ENCODE measurements at regions not wholly inside any gene's neighbourhood (a gene's known extent, or its start where the extent isn't known, plus 50 kb on each side); places are given as distances from the start of the nearest gene placed in this dataset.

DNA sequence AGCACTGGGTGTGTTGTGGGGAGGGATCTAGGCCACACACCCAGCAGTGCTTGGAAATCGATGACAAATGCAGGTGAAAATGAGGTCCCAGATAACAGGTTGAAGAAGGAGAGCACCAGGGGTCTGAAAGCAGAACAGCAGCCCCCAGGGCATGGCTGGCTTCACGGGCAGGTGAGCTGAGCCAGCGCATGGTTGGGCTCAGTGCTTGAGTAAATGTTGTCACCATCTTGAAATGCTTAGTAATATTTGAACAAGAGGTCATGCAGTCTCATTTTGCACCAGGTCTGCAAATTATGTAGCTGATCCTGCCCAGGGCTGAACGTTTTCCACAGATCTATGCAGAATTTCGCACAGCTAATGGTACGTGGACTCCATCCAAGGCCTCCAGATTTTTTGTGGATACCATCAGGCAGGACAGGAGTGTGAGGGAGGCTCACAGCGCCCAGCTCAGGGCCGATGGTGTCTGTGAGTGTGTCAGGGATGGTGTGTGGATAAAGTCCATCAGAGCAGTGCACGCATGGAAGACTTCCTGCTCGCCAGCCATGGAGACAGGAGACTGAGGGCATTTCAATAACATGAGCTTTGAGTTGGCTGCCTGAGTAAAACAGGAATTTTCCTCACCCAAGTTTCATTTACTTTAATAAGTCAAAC is 53.1 kb upstream of the SNX9 start:
- DNase-seq (no peak), ATAC-seq (ENCODE audit: low read depth) (no peak)
- Mint-ChIP-seq H3K27ac (no peak overlapping the region), H3K4me3 (no peak overlapping the region), H3K4me1 (peaks cover 15% of the 10 kb centered on the region), H3K36me3 (peaks cover 2% of the 10 kb centered on the region), H3K9me3 (no peaks in the 10 kb centered on the region), H3K27me3 (peaks cover 4% of the 10 kb centered on the region)
- POLR2A ChIA-PET: no interaction called here

- POLR2A ChIA-PET: interaction anchor here (0.7 kb wide), 1 partner anchor 8 kb away, joined by 3 read pairs; no protein-coding TSS in a partner anchor
- peaks cover 2% of the 10 kb centered on the region for H3K36me3 Mint-ChIP-seq
- H3K4me3 Mint-ChIP-seq: no peak overlapping the region
- H3K4me1 Mint-ChIP-seq: peaks cover 13% of the 10 kb centered on the region
- peaks cover 4% of the 10 kb centered on the region for H3K27me3 Mint-ChIP-seq
- DNase-seq: no peak
- ATAC-seq (ENCODE audit: low read depth): no peak
- no peaks in the 10 kb centered on the region for H3K9me3 Mint-ChIP-seq
- no peak overlapping the region for H3K27ac Mint-ChIP-seq
Measured at GRCh38 chr6:157770946-157771345, 52.1 kb upstream of the SNX9 start.

DNA sequence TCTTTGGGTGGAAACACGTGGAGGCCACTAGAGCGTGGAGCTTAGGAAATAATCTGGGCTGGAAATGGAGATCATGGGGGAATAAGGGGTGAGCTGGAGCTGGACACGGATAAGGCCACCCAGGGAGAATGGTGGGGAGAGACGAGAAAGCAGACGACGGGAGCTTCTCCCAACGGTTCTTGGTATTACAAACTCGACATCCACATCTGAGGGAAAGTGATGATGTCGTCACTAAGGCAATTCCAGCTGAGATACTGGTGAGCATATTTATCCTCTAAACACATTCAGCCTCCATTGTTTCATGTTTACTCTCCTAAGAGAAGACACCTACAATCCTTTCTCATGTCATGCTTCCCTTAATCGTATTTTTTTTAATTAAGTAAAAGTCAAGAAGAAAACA is 50.2 kb upstream of the SNX9 start:
- H3K4me1 Mint-ChIP-seq: peaks cover 12% of the 10 kb centered on the region
- POLR2A ChIA-PET: no interaction called here
- H3K4me3 Mint-ChIP-seq: no peak overlapping the region

More for the DNA sequence above, 50.2 kb upstream of the SNX9 start:
- Mint-ChIP-seq H3K36me3 (peaks cover 2% of the 10 kb centered on the region), H3K27me3 (peaks cover 4% of the 10 kb centered on the region), H3K27ac (no peak overlapping the region), H3K9me3 (no peaks in the 10 kb centered on the region)
- no peak for ATAC-seq (ENCODE audit: low read depth)
- DNase-seq: no peak
